Nephron (organoid): ENCODE measurements at regions not wholly inside any gene's neighbourhood (a gene's known extent, or its start where the extent isn't known, plus 50 kb on each side); places are given as distances from the start of the nearest gene placed in this dataset.
A peak's percentile ranks its signal among the peaks of the same experiment; 100 is the strongest.

ENCODE experiments used
- H3K27ac Mint-ChIP-seq, 3 experiments: 2 replicates each; pipeline ENCODE4 v1.8.0; 2020; ENCODE audit warnings: mixed read lengths in 3 of 3, mild to moderate bottlenecking in 2 of 3, moderate library complexity in 1 of 3
- H3K27me3 Mint-ChIP-seq: 2 replicates; pipeline ENCODE4 v1.8.0; 2021; ENCODE audit warnings: low read depth, mild to moderate bottlenecking, moderate library complexity, mixed read lengths
- H3K36me3 Mint-ChIP-seq: 2 replicates; pipeline ENCODE4 v1.8.0; 2020; ENCODE audit warnings: low read depth, mixed read lengths
- H3K4me1 Mint-ChIP-seq: 2 replicates; pipeline ENCODE4 v1.8.0; 2020; ENCODE audit warnings: mixed read lengths
- H3K4me3 Mint-ChIP-seq, 3 experiments: 2 replicates each; pipeline ENCODE4 v1.8.0; 2020; ENCODE audit warnings: mild to moderate bottlenecking in 3 of 3, mixed read lengths in 3 of 3, moderate library complexity in 2 of 3
- H3K9me3 Mint-ChIP-seq: 2 replicates; pipeline ENCODE4 v1.8.0; 2020; ENCODE audit warnings: mixed read lengths
- TF ChIP-seq, protein P1 (sequence below), 3 experiments: fragments of 200-600 bp; sonication (generic); IDR thresholded peaks; one replicate each; pipeline ENCODE4 v1.5.0; 2021; ENCODE audit warnings: antibody characterized with exemption in 3 of 3; ENCODE audit not compliant: unreplicated experiment in 3 of 3

- H3K27ac Mint-ChIP-seq = peak overlapping the region in 2 of 3 experiments; percentile 55 to 80
Observed at GRCh38 chr9:115220319-115221005, 102.5 kb upstream of the TNC start.

GRCh38 chr9:115223471-115223870, 105.5 kb upstream of the TNC start:
- H3K36me3 Mint-ChIP-seq = no peaks in the 10 kb centered on the region
- peaks cover 3% of the 10 kb centered on the region for H3K27me3 Mint-ChIP-seq
- H3K9me3 Mint-ChIP-seq = no peaks in the 10 kb centered on the region
- H3K4me3 Mint-ChIP-seq = no peak overlapping the region
- TF ChIP-seq, protein P1, sequence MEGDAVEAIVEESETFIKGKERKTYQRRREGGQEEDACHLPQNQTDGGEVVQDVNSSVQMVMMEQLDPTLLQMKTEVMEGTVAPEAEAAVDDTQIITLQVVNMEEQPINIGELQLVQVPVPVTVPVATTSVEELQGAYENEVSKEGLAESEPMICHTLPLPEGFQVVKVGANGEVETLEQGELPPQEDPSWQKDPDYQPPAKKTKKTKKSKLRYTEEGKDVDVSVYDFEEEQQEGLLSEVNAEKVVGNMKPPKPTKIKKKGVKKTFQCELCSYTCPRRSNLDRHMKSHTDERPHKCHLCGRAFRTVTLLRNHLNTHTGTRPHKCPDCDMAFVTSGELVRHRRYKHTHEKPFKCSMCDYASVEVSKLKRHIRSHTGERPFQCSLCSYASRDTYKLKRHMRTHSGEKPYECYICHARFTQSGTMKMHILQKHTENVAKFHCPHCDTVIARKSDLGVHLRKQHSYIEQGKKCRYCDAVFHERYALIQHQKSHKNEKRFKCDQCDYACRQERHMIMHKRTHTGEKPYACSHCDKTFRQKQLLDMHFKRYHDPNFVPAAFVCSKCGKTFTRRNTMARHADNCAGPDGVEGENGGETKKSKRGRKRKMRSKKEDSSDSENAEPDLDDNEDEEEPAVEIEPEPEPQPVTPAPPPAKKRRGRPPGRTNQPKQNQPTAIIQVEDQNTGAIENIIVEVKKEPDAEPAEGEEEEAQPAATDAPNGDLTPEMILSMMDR (IDR thresholded peaks at IDR 0.05; ENCODE audit: unreplicated experiment in 3 of 3) = no peak
- H3K4me1 Mint-ChIP-seq = peaks cover 25% of the 10 kb centered on the region
- peak overlapping the region in 1 of 3 experiments; percentile 46 for H3K27ac Mint-ChIP-seq

More at GRCh38 chr9:115220319-115221005, 102.5 kb upstream of the TNC start:
- H3K27me3 Mint-ChIP-seq = peaks cover 3% of the 10 kb centered on the region
- no peaks in the 10 kb centered on the region for H3K9me3 Mint-ChIP-seq
- H3K36me3 Mint-ChIP-seq = no peaks in the 10 kb centered on the region
- no peak overlapping the region for H3K4me3 Mint-ChIP-seq
- peaks cover 31% of the 10 kb centered on the region for H3K4me1 Mint-ChIP-seq
- TF ChIP-seq, protein P1 (IDR thresholded peaks at IDR 0.05; ENCODE audit: unreplicated experiment in 3 of 3) = no peak

DNA sequence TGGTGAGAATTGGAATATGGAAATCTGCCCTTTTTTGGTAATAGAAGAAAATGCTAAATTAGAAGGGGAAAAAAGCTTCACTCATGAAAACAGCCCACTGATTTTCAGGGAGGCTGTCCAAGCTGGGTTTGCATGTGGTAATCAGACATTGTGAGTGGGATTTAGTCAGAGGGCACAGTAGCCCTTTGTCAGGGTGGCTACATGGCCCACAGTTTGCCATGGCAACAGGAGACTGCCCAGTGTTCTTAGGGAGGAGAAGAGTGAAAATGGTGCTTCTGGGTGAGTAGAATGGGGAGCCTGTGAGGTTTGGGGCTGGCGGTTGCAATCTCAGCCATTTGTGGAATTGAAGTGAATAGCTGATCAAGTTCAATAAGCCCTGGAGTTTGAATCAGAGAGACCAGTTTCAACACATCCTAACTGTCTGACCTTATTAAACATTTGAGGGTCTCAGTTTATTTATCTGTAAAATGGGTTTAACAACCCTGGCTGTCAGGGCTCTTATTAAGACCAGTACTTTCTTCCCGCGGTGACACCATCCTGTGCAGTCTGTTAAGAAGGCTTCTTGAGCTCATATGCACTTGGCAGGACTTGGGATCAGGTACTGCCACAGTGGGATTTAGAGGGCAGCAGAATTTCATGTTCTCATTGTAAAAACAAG, 107.6 kb upstream of the TNC start:
- no peak overlapping the region for H3K27ac Mint-ChIP-seq
- H3K4me1 Mint-ChIP-seq = peaks cover 11% of the 10 kb centered on the region
- peaks cover 3% of the 10 kb centered on the region for H3K9me3 Mint-ChIP-seq
- H3K4me3 Mint-ChIP-seq = no peak overlapping the region
- H3K27me3 Mint-ChIP-seq = peaks cover 3% of the 10 kb centered on the region
- TF ChIP-seq, protein P1 (IDR thresholded peaks at IDR 0.05; ENCODE audit: unreplicated experiment in 3 of 3) = no peak
- no peaks in the 10 kb centered on the region for H3K36me3 Mint-ChIP-seq

GRCh38 chr9:115226152-115226551, 108.2 kb upstream of the TNC start:
- TF ChIP-seq, protein P1 (IDR thresholded peaks at IDR 0.05; ENCODE audit: unreplicated experiment in 3 of 3) = peak in 1 of 3 experiments; percentile 21
- no peaks in the 10 kb centered on the region for H3K36me3 Mint-ChIP-seq
- no peak overlapping the region for H3K4me3 Mint-ChIP-seq
- H3K4me1 Mint-ChIP-seq = peaks cover 8% of the 10 kb centered on the region
- H3K27me3 Mint-ChIP-seq = peaks cover 3% of the 10 kb centered on the region
- H3K27ac Mint-ChIP-seq = no peak overlapping the region
- H3K9me3 Mint-ChIP-seq = peaks cover 3% of the 10 kb centered on the region

GRCh38 chr9:115229496-115229895, 111.5 kb upstream of the TNC start:
- no peak overlapping the region for H3K4me3 Mint-ChIP-seq
- no peaks in the 10 kb centered on the region for H3K36me3 Mint-ChIP-seq
- TF ChIP-seq, protein P1 (IDR thresholded peaks at IDR 0.05; ENCODE audit: unreplicated experiment in 3 of 3) = no peak
- H3K4me1 Mint-ChIP-seq = peaks cover 7% of the 10 kb centered on the region
- H3K27me3 Mint-ChIP-seq = peaks cover 4% of the 10 kb centered on the region
- peaks cover 3% of the 10 kb centered on the region for H3K9me3 Mint-ChIP-seq
- H3K27ac Mint-ChIP-seq = no peak overlapping the region
